ENCODE measurements at regions not wholly inside any gene's neighbourhood (a gene's known extent, or its start where the extent isn't known, plus 50 kb on each side); places are given as distances from the start of the nearest gene placed in this dataset.
"Not testable (repeated sequence)": the region's sequence is repeated elsewhere in the genome, so short reads cannot be mapped to it uniquely, and the experiment has no call there.

GRCh38 chr13:38472411-38472810 lies 122.8 kb downstream of the UFM1 start:
- H3K79me2 ChIP-seq (ENCODE audit: control insufficient read depth, insufficient read depth, low read length); FAIRE-seq; CTCF ChIA-PET (ENCODE audit: low intra/inter-chr PET ratio); in situ Hi-C loops (cut with MboI); H3K9ac ChIP-seq (ENCODE audit: insufficient read depth in 1 of 2, low read depth in 2 of 2, low read length in 2 of 2); H3K4me2 ChIP-seq (ENCODE audit: insufficient read depth, low read length); H4K20me1 ChIP-seq (replicated peaks; ENCODE audit: control insufficient read depth, insufficient read depth, low read length); BruUV-seq (replicated peaks); H3K9me3 ChIP-seq (replicated peaks; ENCODE audit: control insufficient read depth, insufficient read depth, low read depth, low read length); ATAC-seq; H3K27ac ChIP-seq (ENCODE audit: extremely low read depth, low read depth, low read length); H3K9me1 ChIP-seq (ENCODE audit: control insufficient read depth, insufficient read depth, low read length); DNase-seq (ENCODE audit: extremely low read depth in 1 of 4, low spot score in 3 of 4); H3K36me3 ChIP-seq (ENCODE audit: control insufficient read depth, insufficient read depth, low read length); H2AFZ ChIP-seq (ENCODE audit: low read depth, low read length); H3K27me3 ChIP-seq (ENCODE audit: control insufficient read depth in 2 of 2, insufficient read depth in 2 of 2, low read length in 2 of 2); intact Hi-C loops (cut with micrococcal nuclease); H3K4me3 ChIP-seq; H3K4me1 ChIP-seq (replicated peaks in 1 of 2; ENCODE audit: control insufficient read depth in 2 of 2, insufficient read depth in 2 of 2, low read length in 2 of 2): not testable (repeated sequence)
- WGBS (ENCODE audit: insufficient coverage, low coverage, missing lambda C conversion rate), result 16% methylated on average over 13 of the region's 34 CpGs
- POLR2A ChIA-PET, result interaction anchor here (0.6 kb wide), 1 partner anchor 1665 kb away, joined by 3 read pairs; no protein-coding TSS in a partner anchor

- H3K9ac ChIP-seq (ENCODE audit: insufficient read depth in 1 of 2, low read depth in 2 of 2, low read length in 2 of 2), result no peak overlapping the region
- H3K9me1 ChIP-seq (ENCODE audit: control insufficient read depth, insufficient read depth, low read length), result no peaks in the 10 kb centered on the region
- CTCF ChIA-PET (ENCODE audit: low intra/inter-chr PET ratio), result no interaction called here
- DNase-seq (ENCODE audit: extremely low read depth in 1 of 4, low spot score in 3 of 4), result no peak
- H3K4me1 ChIP-seq (replicated peaks in 1 of 2; ENCODE audit: control insufficient read depth in 2 of 2, insufficient read depth in 2 of 2, low read length in 2 of 2), result no peaks in the 10 kb centered on the region
- no peaks in the 10 kb centered on the region for H3K36me3 ChIP-seq (ENCODE audit: control insufficient read depth, insufficient read depth, low read length)
- 4% methylated on average over 3 of the region's 5 CpGs for WGBS (ENCODE audit: insufficient coverage, low coverage, missing lambda C conversion rate)
- peak; percentile 35; the same call in 1 of the 2 replicates for TF ChIP-seq CEBPB (tag; IDR thresholded peaks at IDR 0.05)
- TF ChIP-seq PTTG1 (tag; IDR thresholded peaks at IDR 0.05; ENCODE audit: low read depth), result no peak
- no peak overlapping the region for H3K27ac ChIP-seq (ENCODE audit: extremely low read depth, low read depth, low read length)
- POLR2A ChIA-PET, result no interaction called here
- no peaks in the 10 kb centered on the region for H3K79me2 ChIP-seq (ENCODE audit: control insufficient read depth, insufficient read depth, low read length)
- no peak for FAIRE-seq
- intact Hi-C loops (cut with micrococcal nuclease) (no loop called here), in situ Hi-C loops (cut with MboI) (no loop called here)
- no peak for ATAC-seq
- no peak overlapping the region for H3K4me2 ChIP-seq (ENCODE audit: insufficient read depth, low read length)
- no peaks in the 10 kb centered on the region for H3K9me3 ChIP-seq (replicated peaks; ENCODE audit: control insufficient read depth, insufficient read depth, low read depth, low read length)
- H4K20me1 ChIP-seq (replicated peaks; ENCODE audit: control insufficient read depth, insufficient read depth, low read length), result no peaks in the 10 kb centered on the region
- H3K4me3 ChIP-seq, result no peak overlapping the region
- no peaks in the 10 kb centered on the region for H3K27me3 ChIP-seq (ENCODE audit: control insufficient read depth in 2 of 2, insufficient read depth in 2 of 2, low read length in 2 of 2)
- no peak overlapping the region for H2AFZ ChIP-seq (ENCODE audit: low read depth, low read length)
- no TSS peak for BruUV-seq (replicated peaks)
These were observed 123.7 kb downstream of the UFM1 start for GRCh38 chr13:38473305-38473704.
